Muscle of leg (tissue), 3 donors: ENCODE measurements at regions not wholly inside any gene's neighbourhood (a gene's known extent, or its start where the extent isn't known, plus 50 kb on each side); places are given as distances from the start of the nearest gene placed in this dataset.

Source experiments
- DNase-seq: peaks from one replicate; pipeline ENCODE4 v3.0.0; 2013
- H3K27ac ChIP-seq: one replicate; pipeline ENCODE4 v1.5.1; 2013; ENCODE audit warnings: mild to moderate bottlenecking, low read length, control low read depth
- H3K27me3 ChIP-seq: one replicate; pipeline ENCODE4 v1.6.1; 2013; ENCODE audit warnings: low read length; ENCODE audit not compliant: control insufficient read depth, insufficient read depth
- H3K36me3 ChIP-seq: one replicate; pipeline ENCODE4 v1.6.1; 2013; ENCODE audit warnings: low read length; ENCODE audit not compliant: control insufficient read depth, insufficient read depth
- H3K4me1 ChIP-seq: one replicate; pipeline ENCODE4 v1.6.1; 2013; ENCODE audit warnings: low read length; ENCODE audit not compliant: control insufficient read depth, insufficient read depth
- H3K4me3 ChIP-seq: one replicate; pipeline ENCODE4 v1.5.1; 2013; ENCODE audit warnings: low read length, control low read depth
- H3K9me3 ChIP-seq: replicated peaks from 2 replicates; pipeline ENCODE4 v1.6.1; 2013; ENCODE audit warnings: low read depth, low read length; ENCODE audit not compliant: control insufficient read depth
- WGBS: methylation state at CpG from one replicate; pipeline ENCODE4 v1.1.5; 2013; ENCODE audit warnings: missing lambda C conversion rate; ENCODE audit not compliant: insufficient coverage; 5-methylcytosine and 5-hydroxymethylcytosine counted together

GRCh38 chr3:177516158-177517011 lies 319.1 kb upstream of the TBL1XR1 start:
- no peak overlapping the region for H3K4me3 ChIP-seq
- WGBS = 12% methylated on average over 11 of the region's 14 CpGs
- H3K27ac ChIP-seq = peak overlapping the region; percentile 88
- peaks cover 42% of the 10 kb centered on the region for H3K4me1 ChIP-seq
- H3K27me3 ChIP-seq = no peaks in the 10 kb centered on the region
- H3K36me3 ChIP-seq = no peaks in the 10 kb centered on the region
- DNase-seq = peak; percentile 86
- no peaks in the 10 kb centered on the region for H3K9me3 ChIP-seq

- H3K4me1 ChIP-seq = peaks cover 35% of the 10 kb centered on the region
- H3K36me3 ChIP-seq = no peaks in the 10 kb centered on the region
- no peaks in the 10 kb centered on the region for H3K27me3 ChIP-seq
- no peaks in the 10 kb centered on the region for H3K9me3 ChIP-seq
- no peak for DNase-seq
- no peak overlapping the region for H3K27ac ChIP-seq
- no peak overlapping the region for H3K4me3 ChIP-seq
- 94% methylated on average over 2 of the region's 2 CpGs for WGBS
Observed at GRCh38 chr3:177517906-177518305, 320.6 kb upstream of the TBL1XR1 start.

GRCh38 chr3:177519588-177519987 lies 322.3 kb upstream of the TBL1XR1 start:
- H3K27ac ChIP-seq = no peak overlapping the region

GRCh38 chr3:177521305-177521704 lies 324.0 kb upstream of the TBL1XR1 start:
- Histone ChIP-seq H3K27me3 (no peaks in the 10 kb centered on the region), H3K4me1 (peaks cover 19% of the 10 kb centered on the region), H3K4me3 (no peak overlapping the region), H3K27ac (no peak overlapping the region), H3K36me3 (no peaks in the 10 kb centered on the region), H3K9me3 (no peaks in the 10 kb centered on the region)
- WGBS = 98% methylated on average over 5 of the region's 8 CpGs
- DNase-seq = no peak

More at GRCh38 chr3:177519588-177519987, 322.3 kb upstream of the TBL1XR1 start:
- no peaks in the 10 kb centered on the region for H3K27me3 ChIP-seq
- H3K36me3 ChIP-seq = no peaks in the 10 kb centered on the region
- H3K4me1 ChIP-seq = peaks cover 26% of the 10 kb centered on the region
- no peak overlapping the region for H3K4me3 ChIP-seq
- peak; percentile 66 for DNase-seq
- WGBS = 78% methylated on average over 10 of the region's 13 CpGs
- no peaks in the 10 kb centered on the region for H3K9me3 ChIP-seq

GRCh38 chr3:177522051-177522450 lies 324.8 kb upstream of the TBL1XR1 start:
- Histone ChIP-seq H3K27me3 (no peaks in the 10 kb centered on the region), H3K4me3 (no peak overlapping the region), H3K27ac (no peak overlapping the region), H3K9me3 (no peaks in the 10 kb centered on the region), H3K36me3 (no peaks in the 10 kb centered on the region), H3K4me1 (peaks cover 17% of the 10 kb centered on the region)
- no peak for DNase-seq
- WGBS = 80% methylated on average over 1 of the region's 4 CpGs

- no peak for DNase-seq
- Histone ChIP-seq H3K4me3 (no peak overlapping the region), H3K27me3 (no peaks in the 10 kb centered on the region), H3K4me1 (peaks cover 19% of the 10 kb centered on the region), H3K27ac (no peak overlapping the region), H3K9me3 (no peaks in the 10 kb centered on the region), H3K36me3 (no peaks in the 10 kb centered on the region)
- no CpG with 5 or more reads among the region's 3 CpGs for WGBS
Observed at GRCh38 chr3:177523067-177523675, 325.9 kb upstream of the TBL1XR1 start.

- Histone ChIP-seq H3K27me3 (no peaks in the 10 kb centered on the region), H3K4me1 (peaks cover 19% of the 10 kb centered on the region), H3K27ac (no peak overlapping the region), H3K4me3 (no peak overlapping the region), H3K36me3 (no peaks in the 10 kb centered on the region), H3K9me3 (no peaks in the 10 kb centered on the region)
- no peak for DNase-seq
- WGBS = 100% methylated on average over 1 of the region's 4 CpGs
Observed at GRCh38 chr3:177523872-177524438, 326.7 kb upstream of the TBL1XR1 start.

GRCh38 chr3:177524742-177525141 lies 327.5 kb upstream of the TBL1XR1 start:
- no peaks in the 10 kb centered on the region for H3K36me3 ChIP-seq
- no peak overlapping the region for H3K27ac ChIP-seq
- DNase-seq = no peak
- peaks cover 19% of the 10 kb centered on the region for H3K4me1 ChIP-seq
- H3K27me3 ChIP-seq = no peaks in the 10 kb centered on the region
- H3K4me3 ChIP-seq = no peak overlapping the region
- no peaks in the 10 kb centered on the region for H3K9me3 ChIP-seq
- WGBS = 100% methylated on average over 1 of the region's 4 CpGs

- no peaks in the 10 kb centered on the region for H3K27me3 ChIP-seq
- H3K27ac ChIP-seq = no peak overlapping the region
- no peaks in the 10 kb centered on the region for H3K36me3 ChIP-seq
- H3K4me3 ChIP-seq = no peak overlapping the region
- DNase-seq = no peak
- H3K4me1 ChIP-seq = peaks cover 22% of the 10 kb centered on the region
- no peaks in the 10 kb centered on the region for H3K9me3 ChIP-seq
- no CpG with 5 or more reads among the region's 1 CpG for WGBS
Observed at GRCh38 chr3:177525414-177525813, 328.1 kb upstream of the TBL1XR1 start.

GRCh38 chr3:177525987-177526712 lies 328.9 kb upstream of the TBL1XR1 start:
- no peaks in the 10 kb centered on the region for H3K27me3 ChIP-seq
- no peak for DNase-seq
- H3K4me3 ChIP-seq = no peak overlapping the region
- H3K36me3 ChIP-seq = no peaks in the 10 kb centered on the region
- 63% methylated on average over 7 of the region's 9 CpGs for WGBS
- H3K9me3 ChIP-seq = no peaks in the 10 kb centered on the region
- peaks cover 28% of the 10 kb centered on the region for H3K4me1 ChIP-seq
- H3K27ac ChIP-seq = peak overlapping the region; percentile 74
